ENCODE measurements at regions not wholly inside any gene's neighbourhood (a gene's known extent, or its start where the extent isn't known, plus 50 kb on each side); places are given as distances from the start of the nearest gene placed in this dataset.

DNA sequence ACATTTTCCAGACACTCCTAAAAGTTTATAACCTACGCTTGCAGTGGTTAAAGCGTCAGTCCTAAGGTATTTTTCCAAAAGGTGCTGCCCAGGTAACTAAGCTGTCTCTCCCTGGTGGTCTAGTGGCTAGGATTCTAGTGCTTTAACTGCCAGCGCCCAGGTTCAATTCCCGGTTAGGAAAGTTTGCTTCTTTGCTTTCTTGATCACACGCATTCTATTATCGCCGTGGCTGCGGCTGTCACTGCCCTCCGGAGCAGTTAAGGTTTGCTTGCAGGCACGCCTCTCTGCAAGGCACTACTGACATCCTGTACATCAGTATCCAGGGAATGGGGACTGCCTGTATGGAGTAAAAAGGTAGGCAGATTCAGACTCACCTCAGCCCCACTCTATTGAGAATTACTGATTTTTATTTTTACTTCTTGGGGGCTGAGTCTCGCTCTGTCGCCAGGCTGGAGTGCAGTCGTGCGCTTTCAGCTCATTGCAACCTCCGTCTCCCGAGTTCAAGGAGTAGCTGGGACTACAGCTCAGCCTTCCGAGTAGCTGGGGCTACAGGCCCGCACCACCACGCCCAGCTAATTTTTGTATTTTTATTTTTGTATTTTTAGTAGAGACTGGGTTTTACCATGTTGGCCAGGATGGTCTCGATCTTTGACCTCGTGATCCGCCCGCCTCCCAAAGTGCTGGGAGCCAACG lies 53.2 kb upstream of the CFAP126 start:
- CTCF ChIA-PET, result interaction anchor here (0.8 kb wide), 1 partner anchor 19 kb away, joined by 3 read pairs; no protein-coding TSS in a partner anchor
- Histone ChIP-seq H4K20me1 (ENCODE audit: insufficient read depth) (no peaks in the 10 kb centered on the region), H3K27me3 (ENCODE audit: insufficient read depth, low read length) (no peaks in the 10 kb centered on the region), H3K4me1 (ENCODE audit: control insufficient read depth in 1 of 2, insufficient read depth in 2 of 2, low read length in 2 of 2) (peaks cover 17 to 42% of the 10 kb centered on the region in 2 experiments), H3K27ac (ENCODE audit: low read depth, low read length) (no peak overlapping the region), H3K9ac (ENCODE audit: low read length) (0 out of 2 replicates have a peak overlapping the region, but pooled peaks have one; percentile 10), H3K4me3 (replicated peaks in 1 of 2; ENCODE audit: low read depth in 1 of 2, low read length in 2 of 2) (no peak overlapping the region), H2AFZ (ENCODE audit: low read depth, low read length, poor library complexity, severe bottlenecking) (no peak overlapping the region), H3K9me3 (ENCODE audit: control insufficient read depth in 1 of 2, insufficient read depth in 1 of 2, low read depth in 1 of 2, low read length in 2 of 2) (no peaks in the 10 kb centered on the region), H3K9me2 (ENCODE audit: insufficient read depth) (no peaks in the 10 kb centered on the region), H3K4me2 (ENCODE audit: low read length) (peak overlapping the region; percentile 54), H3K79me2 (ENCODE audit: insufficient read depth, low read length) (no peaks in the 10 kb centered on the region), H3K36me3 (ENCODE audit: control insufficient read depth in 1 of 2, insufficient read depth in 2 of 2, low read length in 2 of 2) (no peaks in the 10 kb centered on the region)
- TF ChIP-seq ELF1 (IDR thresholded peaks at IDR 0.05; ENCODE audit: borderline replicate concordance, low read depth), result no peak
- no peak for TF ChIP-seq TCF7L2 (IDR thresholded peaks at IDR 0.05; ENCODE audit: borderline replicate concordance, extremely low read depth, insufficient read depth, insufficient read length)
- TF ChIP-seq, protein P1, sequence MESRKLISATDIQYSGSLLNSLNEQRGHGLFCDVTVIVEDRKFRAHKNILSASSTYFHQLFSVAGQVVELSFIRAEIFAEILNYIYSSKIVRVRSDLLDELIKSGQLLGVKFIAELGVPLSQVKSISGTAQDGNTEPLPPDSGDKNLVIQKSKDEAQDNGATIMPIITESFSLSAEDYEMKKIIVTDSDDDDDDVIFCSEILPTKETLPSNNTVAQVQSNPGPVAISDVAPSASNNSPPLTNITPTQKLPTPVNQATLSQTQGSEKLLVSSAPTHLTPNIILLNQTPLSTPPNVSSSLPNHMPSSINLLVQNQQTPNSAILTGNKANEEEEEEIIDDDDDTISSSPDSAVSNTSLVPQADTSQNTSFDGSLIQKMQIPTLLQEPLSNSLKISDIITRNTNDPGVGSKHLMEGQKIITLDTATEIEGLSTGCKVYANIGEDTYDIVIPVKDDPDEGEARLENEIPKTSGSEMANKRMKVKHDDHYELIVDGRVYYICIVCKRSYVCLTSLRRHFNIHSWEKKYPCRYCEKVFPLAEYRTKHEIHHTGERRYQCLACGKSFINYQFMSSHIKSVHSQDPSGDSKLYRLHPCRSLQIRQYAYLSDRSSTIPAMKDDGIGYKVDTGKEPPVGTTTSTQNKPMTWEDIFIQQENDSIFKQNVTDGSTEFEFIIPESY (IDR thresholded peaks at IDR 0.05; ENCODE audit: extremely low read depth, insufficient replicate concordance, low read length), result no peak
- TF ChIP-seq, protein P2, sequence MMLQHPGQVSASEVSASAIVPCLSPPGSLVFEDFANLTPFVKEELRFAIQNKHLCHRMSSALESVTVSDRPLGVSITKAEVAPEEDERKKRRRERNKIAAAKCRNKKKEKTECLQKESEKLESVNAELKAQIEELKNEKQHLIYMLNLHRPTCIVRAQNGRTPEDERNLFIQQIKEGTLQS (IDR thresholded peaks at IDR 0.05), result peak; percentile 66; the same call in 1 of the 2 replicates
- no peak for TF ChIP-seq FOSL1 (IDR thresholded peaks at IDR 0.05; ENCODE audit: low read depth)
- TF ChIP-seq SRF (IDR thresholded peaks at IDR 0.05; ENCODE audit: low read depth), result no peak
- TF ChIP-seq EZH2 (IDR thresholded peaks at IDR 0.05), result no peak
- TF ChIP-seq EGR1 (IDR thresholded peaks at IDR 0.05; ENCODE audit: low read depth), result no peak
- 0 out of 2 replicates have a peak, but pooled peaks have one; percentile 34 for TF ChIP-seq CBX3 (IDR thresholded peaks at IDR 0.05; ENCODE audit: low read depth)
- RAD21 ChIA-PET (ENCODE audit: low non-redundant PET in 1 of 2, low total read pairs in 2 of 2, uncharacterized antibody in 2 of 2, unreplicated experiment in 2 of 2), result no interaction called here
- BruUV-seq (replicated peaks), result no TSS peak
- DNase-seq (ENCODE audit: low read depth, low spot score), result peak; percentile 69
- POLR2A ChIA-PET, result no interaction called here
- peak; percentile 72 for ATAC-seq
- intact Hi-C loops (cut with micrococcal nuclease), result no loop called here

All from HCT116 (cell line).